Jurkat, Clone E6-1 (cell line): ENCODE measurements at regions not wholly inside any gene's neighbourhood (a gene's known extent, or its start where the extent isn't known, plus 50 kb on each side); places are given as distances from the start of the nearest gene placed in this dataset.

Source experiments
- DNase-seq: peaks from one replicate; pipeline ENCODE4 v3.0.0-alpha.2; 2011; ENCODE audit warnings: low read depth, low spot score
- H3K4me3 ChIP-seq: 2 replicates; pipeline ENCODE4 v1.5.1; 2011; ENCODE audit warnings: mild to moderate bottlenecking, low read length, control low read depth, moderate library complexity

DNA sequence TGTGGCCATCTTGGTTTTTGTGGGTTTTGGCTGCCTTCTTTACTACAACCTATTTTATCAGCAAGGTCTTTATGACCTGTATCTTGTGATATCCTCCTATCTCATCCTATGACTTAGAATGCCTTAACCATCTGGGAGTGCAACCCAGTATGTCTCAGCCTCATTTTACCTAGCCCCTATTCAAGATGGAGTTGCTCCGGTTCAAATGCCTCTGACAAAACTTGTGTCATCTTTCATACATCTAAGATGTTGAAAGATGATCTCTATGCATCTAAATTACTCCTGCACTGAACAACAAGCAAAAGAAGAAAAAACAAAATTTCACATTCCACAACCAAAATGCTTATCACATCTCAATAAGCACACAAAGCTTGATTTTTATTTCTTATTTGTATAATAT lies 129.5 kb upstream of the CNR1 start:
- no peak for DNase-seq
- no peak overlapping the region for H3K4me3 ChIP-seq

DNA sequence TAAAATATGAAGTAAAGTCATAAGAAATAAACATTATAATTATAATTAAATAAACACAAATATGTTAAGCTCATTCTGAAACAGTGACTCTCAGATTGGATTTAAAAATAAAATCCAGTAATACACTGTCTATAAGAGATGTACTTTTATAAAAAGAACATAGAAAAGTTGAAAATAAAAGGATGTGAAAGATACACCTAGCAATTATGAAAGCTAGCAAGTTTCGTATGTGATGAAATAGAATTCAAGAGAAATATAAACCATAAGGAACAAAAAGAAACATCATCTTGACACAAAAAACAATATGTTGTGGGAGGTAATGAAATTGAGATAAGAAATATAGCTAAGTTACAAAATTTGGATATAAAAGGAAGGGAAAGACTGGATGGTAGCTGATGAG lies 128.6 kb upstream of the CNR1 start:
- no peak for DNase-seq
- H3K4me3 ChIP-seq, result no peak overlapping the region

DNA sequence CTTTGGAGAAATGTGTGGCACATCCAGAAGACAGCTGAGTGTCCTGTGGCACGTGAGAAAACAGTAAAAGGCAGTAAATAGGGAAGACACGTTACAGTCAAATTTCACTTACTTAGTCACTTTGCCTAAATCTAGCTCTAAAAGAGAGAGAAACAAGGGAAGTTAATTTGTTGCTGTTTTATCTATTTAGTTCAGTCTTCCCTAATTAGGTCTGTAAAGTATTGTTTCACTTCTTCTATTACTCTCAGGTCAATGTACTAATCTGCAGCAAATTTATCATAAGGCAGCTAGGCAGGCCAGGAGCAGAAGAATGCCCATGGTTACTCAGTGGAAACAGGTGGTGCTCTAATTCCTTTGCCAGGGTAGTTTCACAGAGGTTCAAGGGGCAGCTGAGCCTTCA lies 124.3 kb upstream of the CNR1 start:
- no peak overlapping the region for H3K4me3 ChIP-seq

GRCh38 chr6:88287696-88288095 lies 121.5 kb upstream of the CNR1 start:
- DNase-seq, result no peak
- H3K4me3 ChIP-seq, result no peak overlapping the region

More for the DNA sequence above, 124.3 kb upstream of the CNR1 start:
- no peak for DNase-seq

GRCh38 chr6:88276331-88276730 lies 110.2 kb upstream of the CNR1 start:
- DNase-seq, result no peak
- no peak overlapping the region for H3K4me3 ChIP-seq

DNA sequence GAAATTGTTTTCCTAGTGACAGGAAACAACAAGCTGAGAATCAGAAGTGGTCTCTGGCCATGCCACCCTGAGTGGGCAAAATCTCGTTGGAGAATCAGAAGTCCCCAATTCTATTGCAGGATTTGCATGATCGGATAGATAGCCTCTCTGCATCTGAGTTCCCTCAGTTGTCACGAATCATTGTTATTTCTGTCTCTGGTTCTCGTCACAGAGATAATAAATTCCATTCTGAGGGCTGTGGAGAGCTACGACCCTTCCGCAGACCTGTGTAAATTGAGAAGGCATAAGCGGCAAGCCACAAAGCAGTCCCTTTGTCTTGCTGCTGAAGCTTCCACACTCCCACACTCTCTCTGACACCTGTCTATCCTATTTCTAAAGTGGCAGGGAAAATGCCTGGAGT lies 102.4 kb upstream of the CNR1 start:
- no peak overlapping the region for H3K4me3 ChIP-seq
- no peak for DNase-seq

DNA sequence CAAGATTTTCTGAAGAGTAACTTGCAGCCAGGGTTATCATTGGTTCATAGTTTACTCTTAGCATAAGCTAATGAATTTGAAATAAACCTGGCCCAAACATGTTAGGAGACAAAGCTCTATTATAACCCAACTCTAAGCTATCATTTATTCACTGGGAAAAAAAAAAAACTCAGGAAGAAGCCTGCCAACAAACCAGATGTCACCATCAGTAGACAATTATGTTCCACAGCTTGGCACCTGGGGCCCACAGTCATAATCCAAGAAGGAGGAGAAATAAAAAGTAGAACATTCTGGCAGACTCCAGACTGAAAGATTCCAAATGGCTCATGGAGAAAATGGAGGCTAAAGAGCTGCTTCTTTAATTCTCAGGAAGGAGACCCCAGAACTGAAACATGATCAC lies 100.0 kb upstream of the CNR1 start:
- no peak overlapping the region for H3K4me3 ChIP-seq
- DNase-seq, result no peak

DNA sequence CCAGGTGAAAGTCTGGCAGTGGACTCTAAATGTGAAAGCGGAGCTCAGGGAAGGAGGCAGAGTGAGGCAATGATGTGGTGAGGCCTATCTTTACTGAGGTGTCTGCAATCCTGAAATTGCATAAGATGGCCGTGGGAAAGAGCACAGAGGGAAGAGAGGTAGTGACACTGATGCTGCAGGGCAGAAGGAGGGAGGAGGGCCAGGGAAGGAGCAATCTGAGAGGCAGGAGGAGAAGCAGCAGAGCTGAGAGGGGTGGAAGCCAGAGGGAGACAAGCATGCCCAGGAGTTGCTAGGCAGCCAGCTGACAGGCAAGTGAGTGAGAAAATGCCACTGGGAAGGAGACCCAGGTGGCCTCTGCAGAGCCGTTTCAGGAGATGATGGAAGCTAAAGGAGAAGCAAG lies 97.4 kb upstream of the CNR1 start:
- no peak for DNase-seq
- H3K4me3 ChIP-seq, result no peak overlapping the region

GRCh38 chr6:88262332-88262731 lies 96.2 kb upstream of the CNR1 start:
- no peak overlapping the region for H3K4me3 ChIP-seq
- no peak for DNase-seq

- DNase-seq, result no peak
- H3K4me3 ChIP-seq, result no peak overlapping the region
These were observed 85.2 kb upstream of the CNR1 start for GRCh38 chr6:88251301-88251700.

- no peak overlapping the region for H3K4me3 ChIP-seq
- no peak for DNase-seq
These were observed 82.7 kb upstream of the CNR1 start for GRCh38 chr6:88248709-88249321.

DNA sequence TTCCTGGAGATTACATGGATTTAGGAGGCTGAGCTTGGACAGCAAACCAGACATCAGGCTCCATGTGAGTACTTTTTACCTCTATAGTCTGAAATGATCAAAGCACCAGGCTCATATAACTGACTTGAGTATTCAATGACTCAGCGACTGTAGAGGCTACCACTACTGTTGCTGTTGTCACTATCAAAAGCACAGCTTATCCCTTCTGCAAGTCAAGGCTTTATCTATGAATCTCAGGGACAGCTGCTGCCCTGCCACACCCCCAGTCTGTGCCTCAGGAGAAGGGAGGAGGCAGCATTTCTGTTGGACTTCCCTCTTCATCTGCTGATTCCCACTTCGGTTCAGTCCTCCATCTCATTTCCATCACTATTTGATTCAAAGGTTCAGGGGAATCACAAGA lies 80.5 kb upstream of the CNR1 start:
- DNase-seq, result no peak
- H3K4me3 ChIP-seq, result no peak overlapping the region

- DNase-seq, result no peak
- no peak overlapping the region for H3K4me3 ChIP-seq
These were observed 78.6 kb upstream of the CNR1 start for GRCh38 chr6:88244721-88245120.

DNA sequence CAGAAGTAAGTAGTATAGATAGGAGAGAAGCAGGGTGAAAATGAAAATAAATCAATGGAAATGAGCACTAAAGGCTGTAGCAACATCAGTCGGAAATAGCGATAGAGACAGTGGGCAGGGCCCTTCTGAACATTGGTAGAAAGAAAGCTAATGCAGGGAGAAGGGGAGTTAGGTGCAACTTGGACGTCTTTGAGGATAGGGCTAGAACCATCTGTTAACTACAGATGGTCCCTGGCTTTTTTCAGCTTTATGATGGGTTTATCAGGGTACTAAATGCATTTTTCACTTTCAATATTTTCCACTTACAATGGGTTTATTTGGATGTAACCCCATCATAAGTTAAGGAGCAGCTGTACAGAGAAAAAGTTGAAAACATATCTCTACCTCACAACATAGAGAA lies 72.8 kb upstream of the CNR1 start:
- H3K4me3 ChIP-seq, result no peak overlapping the region
- DNase-seq, result no peak

GRCh38 chr6:88238065-88238464 lies 71.9 kb upstream of the CNR1 start:
- no peak for DNase-seq
- H3K4me3 ChIP-seq, result no peak overlapping the region

DNA sequence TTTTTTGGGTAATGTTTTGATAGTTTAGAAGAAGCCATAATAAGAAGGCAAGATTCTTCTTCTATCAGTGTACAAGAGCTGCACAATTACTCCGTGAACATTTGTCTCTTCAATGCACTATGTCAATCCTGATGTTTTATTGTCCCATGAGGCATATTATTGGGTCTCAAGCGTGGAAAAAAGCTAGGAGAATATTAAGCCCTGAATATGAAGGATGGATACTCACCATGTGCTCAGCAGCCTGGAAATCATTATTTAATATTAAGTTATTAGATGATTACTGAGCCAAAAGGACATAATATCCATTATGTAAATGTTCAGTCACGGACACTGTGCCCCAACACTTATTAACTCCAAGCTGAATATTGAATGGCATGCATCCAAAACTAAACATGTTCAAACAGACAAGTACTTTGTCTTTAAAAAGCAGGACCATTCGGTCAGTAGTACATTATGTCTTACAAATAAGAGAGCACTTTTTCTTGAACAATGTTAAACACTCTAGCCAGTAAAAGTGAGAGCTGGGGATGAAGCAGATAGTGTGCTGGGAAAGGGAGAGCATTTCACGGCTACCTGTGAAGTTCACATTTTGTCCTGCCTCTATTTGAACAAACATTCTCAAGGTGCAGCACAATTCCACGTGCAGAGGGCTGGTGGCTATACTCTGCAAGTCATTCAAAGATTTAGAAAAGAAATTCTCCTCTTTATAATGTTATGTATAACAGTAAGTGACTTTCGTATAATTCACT lies 70.6 kb upstream of the CNR1 start:
- no peak overlapping the region for H3K4me3 ChIP-seq
- DNase-seq, result no peak

GRCh38 chr6:88232753-88233152 lies 66.6 kb upstream of the CNR1 start:
- H3K4me3 ChIP-seq, result no peak overlapping the region

GRCh38 chr6:88223298-88223697 lies 57.2 kb upstream of the CNR1 start:
- no peak for DNase-seq
- no peak overlapping the region for H3K4me3 ChIP-seq

More at GRCh38 chr6:88232753-88233152, 66.6 kb upstream of the CNR1 start:
- DNase-seq, result no peak

- no peak for DNase-seq
- no peak overlapping the region for H3K4me3 ChIP-seq
These were observed 54.3 kb upstream of the CNR1 start for GRCh38 chr6:88220493-88220892.

- no peak for DNase-seq
- no peak overlapping the region for H3K4me3 ChIP-seq
These were observed 50.0 kb upstream of the CNR1 start for GRCh38 chr6:88216182-88216581.
